CD4-positive, alpha-beta T cell treated with Interleukin-15 for 4 hours (primary cell): ENCODE measurements at regions not wholly inside any gene's neighbourhood (a gene's known extent, or its start where the extent isn't known, plus 50 kb on each side); places are given as distances from the start of the nearest gene placed in this dataset.
"Not testable (repeated sequence)": the region's sequence is repeated elsewhere in the genome, so short reads cannot be mapped to it uniquely, and the experiment has no call there.

Source experiments
- DNase-seq: peaks from one replicate; pipeline ENCODE4 v3.0.0-alpha.2; 2020; ENCODE audit warnings: low spot score

DNA sequence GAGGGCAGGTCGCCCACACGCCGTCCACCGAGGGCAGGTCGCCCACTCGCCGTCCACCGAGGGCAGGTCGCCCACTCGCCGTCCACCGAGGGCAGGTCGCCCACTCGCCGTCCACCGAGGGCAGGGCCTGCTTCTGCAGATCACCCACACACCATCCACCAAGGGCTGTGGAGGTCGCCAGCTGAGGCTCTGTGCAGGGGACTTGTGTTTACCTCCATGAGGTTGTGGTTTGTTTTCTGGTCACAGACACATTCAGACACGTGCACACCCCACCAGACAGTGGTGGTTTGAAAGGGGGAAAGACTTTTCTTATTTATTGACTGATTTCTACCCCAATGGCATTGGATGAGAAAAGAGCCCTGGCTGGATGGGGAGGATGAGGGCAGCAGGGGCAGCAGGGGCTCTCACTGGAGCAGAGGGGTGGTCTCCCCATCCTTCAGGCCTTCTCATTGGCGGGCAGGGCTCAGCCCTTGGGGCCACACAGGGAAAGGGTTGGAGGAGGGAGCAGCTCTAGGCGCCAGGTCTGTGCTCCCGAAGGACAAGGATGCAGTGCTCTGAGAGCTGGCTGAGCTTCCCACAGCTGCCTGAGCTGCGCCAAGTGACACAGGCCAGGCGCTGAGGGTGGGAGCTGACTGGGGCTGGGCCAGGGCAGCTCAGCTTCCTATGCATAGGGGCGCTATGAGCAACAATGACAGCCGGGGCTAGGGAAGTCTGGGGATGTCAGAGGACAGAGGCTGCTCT is 252.6 kb upstream of the B3GAT1 start:
- DNase-seq: no peak

DNA sequence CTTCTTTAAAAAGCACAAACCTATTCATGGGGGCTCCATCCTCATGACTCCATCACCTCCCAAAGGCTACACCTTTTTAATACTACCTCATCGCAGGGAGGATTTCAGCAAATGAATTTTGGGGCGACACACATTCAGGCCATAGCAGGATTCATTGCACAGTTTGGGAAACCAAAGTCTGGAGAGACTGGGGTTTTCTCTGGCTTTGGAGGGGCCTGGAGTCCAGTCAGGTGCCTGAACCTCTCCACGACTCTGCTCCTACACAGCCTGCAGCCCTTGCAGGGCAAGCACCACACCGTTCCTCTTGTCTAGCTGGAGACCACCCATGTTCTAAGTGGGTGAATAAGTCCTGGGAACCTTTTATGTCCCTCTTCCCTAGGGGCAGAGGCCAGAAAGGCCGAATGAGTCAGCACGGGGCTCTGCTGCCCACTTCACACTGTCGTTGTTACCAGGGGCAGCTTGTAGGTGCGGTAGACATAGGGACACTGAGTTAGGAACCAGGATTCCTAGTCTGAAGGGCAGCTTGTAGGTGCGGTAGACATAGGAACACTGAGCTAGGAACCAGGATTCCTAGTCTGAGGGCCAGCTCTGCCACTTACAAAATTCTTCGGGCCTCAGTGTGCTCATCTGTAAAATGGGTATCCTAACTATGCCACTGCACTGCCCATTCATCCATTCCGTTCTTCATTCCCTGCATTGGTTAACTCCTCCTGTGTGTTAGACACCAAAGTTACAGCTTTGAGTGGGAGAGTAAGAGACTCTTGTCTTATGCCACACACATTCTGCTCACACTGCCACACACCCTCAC is 251.7 kb upstream of the B3GAT1 start:
- no peak for DNase-seq

DNA sequence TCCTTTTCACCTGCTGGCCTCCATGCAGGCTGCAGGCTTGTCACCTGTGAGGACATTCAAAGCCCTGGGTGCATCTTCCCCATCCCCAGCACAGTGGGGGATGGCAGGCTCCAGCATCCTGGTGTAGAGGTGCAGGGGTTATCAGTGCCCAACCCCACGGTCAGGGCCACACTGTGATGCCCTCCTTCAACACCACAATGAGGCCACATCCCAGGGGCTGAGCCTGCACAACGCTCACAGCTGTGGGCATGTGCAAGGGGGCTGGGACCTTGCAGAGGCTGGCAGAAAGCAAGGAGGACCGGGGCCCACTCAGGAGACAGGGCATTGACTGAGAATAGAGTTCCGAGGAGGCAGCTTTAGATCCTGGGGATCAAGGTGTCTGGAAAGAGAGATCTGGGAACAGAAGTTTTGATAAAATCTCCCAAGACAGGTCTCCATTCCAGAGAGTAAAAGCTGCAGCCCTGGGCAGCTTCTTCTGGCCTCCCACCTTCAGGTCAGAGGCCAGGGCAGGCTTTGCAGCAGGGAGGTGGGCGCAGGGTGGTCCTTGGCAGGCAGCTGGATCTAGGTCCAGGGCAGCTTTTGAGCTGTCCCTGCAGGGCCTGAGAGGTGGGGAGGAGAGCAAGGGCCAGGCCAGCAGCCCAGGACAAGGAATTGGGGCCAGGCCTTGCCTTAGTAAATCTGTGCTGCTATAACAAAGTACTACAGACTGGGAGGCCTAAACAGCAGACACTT is 250.8 kb upstream of the B3GAT1 start:
- no peak for DNase-seq

DNA sequence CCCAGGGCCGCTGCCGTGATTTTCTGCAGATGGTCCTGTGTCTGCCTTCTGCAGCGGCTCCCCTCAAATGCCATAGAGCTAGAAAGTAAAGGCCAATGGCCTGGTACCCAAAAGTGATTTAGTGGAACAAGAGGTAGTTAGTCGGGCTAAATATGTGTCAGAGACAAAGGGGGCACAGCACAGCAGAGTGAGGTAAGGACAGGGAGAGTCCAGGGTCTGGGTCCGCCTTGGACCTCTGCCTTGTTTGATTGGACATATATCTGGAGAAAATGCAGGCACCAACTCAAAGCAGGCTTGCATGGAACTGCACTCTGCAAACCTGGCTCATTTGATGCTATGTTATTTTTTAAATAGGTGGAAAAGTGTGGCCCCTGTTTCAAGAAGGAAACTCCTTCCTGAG is 249.6 kb upstream of the B3GAT1 start:
- no peak for DNase-seq

DNA sequence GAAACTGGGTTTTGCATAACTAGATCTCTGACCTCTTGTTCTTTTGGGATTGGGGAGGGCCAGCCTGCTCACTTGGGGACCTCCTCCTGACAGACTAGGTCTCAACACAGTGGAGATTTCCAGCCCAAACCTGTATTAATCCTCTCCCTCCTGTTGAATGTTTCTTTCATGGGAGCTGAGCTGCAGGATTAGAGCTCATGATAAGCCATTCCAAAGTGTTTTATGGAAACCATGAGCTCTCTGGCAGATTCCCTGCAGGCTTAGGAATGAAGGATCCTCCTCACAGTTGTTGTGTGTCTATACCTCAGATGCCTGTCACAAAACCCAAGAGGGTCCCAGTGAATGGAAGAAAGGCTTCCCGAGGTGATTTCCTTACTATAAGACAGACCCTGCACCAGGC is 248.4 kb upstream of the B3GAT1 start:
- DNase-seq: no peak

- no peak for DNase-seq
These were observed 247.8 kb upstream of the B3GAT1 start for GRCh38 chr11:134659882-134660281.

GRCh38 chr11:134658481-134659225 is 246.6 kb upstream of the B3GAT1 start:
- DNase-seq: no peak

GRCh38 chr11:134657631-134658030 is 245.6 kb upstream of the B3GAT1 start:
- DNase-seq: no peak

DNA sequence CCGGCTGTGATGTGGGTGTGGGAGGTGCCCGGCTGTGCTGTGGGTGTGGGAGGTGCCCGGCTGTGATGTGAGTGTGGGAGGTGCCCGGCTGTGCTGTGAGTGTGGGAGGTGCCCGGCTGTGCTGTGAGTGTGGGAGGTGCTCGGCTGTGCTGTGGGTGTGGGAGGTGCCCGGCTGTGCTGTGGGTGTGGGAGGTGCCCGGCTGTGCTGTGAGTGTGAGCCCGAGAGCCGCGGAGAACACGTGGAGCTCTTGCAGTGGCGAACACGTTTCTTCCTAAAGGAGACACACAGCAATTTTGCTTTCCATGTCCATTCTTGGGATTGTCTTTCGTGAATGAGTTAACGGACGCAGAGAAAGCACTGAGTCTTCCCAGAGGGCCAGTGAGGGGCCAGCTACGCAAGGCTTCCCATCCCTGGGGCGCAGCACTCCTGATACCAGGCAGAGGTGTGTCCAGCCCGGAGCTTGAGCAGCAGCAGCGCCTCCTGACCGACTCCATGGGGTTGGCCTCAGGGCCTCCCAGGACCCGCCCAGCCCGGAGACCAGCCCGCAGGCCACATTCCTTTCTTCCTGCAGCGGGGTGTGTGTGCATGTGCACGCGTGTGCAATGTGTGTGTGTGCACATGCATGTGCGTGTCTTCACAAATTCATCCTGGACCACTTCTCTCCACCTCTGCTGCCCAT is 245.0 kb upstream of the B3GAT1 start:
- no peak for DNase-seq

GRCh38 chr11:134656086-134656840 is 244.2 kb upstream of the B3GAT1 start:
- not testable (repeated sequence) for DNase-seq

GRCh38 chr11:134655189-134655989 is 243.3 kb upstream of the B3GAT1 start:
- DNase-seq: no peak

GRCh38 chr11:134654161-134654915 is 242.3 kb upstream of the B3GAT1 start:
- DNase-seq: no peak

DNA sequence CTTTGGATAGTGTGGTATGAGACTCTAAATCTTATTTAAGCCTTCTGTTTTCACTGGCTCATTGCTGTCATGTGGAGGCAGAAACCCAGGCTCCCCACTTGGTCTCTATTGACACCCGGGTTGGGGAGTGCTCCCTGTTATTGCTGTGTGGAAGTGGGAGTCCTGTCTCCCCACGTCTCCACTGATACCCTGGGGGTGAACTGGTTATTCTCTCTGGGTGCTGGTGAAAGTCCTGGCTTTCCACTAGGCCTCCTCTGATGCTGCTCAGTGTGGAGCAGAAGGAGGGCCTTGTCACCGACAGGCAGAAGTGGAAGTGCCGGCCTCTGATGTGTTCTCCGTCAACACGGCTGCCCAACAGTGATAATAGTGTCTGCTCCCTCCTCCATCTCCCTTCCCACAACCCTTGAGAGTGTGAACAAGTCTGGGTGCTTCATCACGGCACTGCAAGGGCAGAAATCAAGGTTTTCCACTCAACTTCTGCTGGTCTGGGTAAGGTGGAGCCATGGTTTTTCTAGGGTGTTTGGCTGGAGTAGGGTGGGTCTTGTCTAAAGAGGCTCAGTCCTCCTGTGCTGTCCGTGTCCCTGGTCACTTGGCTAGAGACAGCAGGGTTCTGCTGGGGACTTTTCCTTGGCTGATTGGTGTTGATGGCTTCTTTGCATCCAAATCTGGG is 240.7 kb upstream of the B3GAT1 start:
- no peak for DNase-seq

GRCh38 chr11:134647066-134647743 is 235.2 kb upstream of the B3GAT1 start:
- DNase-seq: no peak

DNA sequence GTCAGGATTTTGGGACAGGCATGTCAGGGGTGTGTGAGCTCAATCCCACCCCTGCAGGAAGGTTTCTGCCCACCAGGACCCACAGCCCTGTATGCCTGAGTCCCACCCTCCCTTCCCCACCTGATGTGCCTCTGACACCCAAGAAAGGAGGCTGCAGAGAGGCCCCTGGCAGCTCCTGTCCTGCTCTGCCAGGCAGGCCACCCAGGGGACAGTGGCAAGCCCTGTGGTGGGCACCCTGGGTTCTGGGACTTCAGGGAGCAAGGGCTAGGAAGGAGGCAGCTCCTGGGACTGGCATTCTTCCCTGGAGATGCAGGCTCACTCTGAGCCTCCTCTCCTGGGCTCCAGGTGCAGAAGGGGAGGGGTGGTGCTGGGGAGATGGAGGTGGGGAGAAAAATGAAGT is 234.5 kb upstream of the B3GAT1 start:
- DNase-seq: no peak

DNA sequence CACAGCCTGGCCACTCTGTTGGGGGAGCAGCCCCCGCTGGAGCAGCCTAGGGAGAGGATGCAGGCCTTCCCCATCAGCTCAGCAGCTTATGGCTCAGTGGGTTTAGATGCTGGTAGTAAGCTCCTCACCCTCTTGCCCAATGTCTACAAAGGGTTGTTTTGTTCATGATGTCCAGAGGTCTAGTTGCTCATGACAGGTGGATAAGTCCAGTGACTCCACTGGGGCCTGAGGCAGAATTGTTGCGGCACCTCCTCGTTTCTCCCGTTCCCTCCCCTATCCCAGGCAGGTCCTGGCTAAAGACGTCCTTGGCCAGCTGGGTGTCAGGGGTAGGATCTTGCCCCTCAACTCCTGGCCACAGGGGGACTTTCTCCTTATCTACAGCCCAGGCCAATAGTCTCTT is 233.5 kb upstream of the B3GAT1 start:
- DNase-seq: no peak

- no peak for DNase-seq
These were observed 232.7 kb upstream of the B3GAT1 start for GRCh38 chr11:134644476-134645456.
